Parathyroid adenoma (tissue), 2 donors: ENCODE measurements at regions not wholly inside any gene's neighbourhood (a gene's known extent, or its start where the extent isn't known, plus 50 kb on each side); places are given as distances from the start of the nearest gene placed in this dataset.

Experiments used
- H2AFZ ChIP-seq: fragments of 300-600 bp; sonication (generic); one replicate; pipeline ENCODE4 v1.7.0; 2017; ENCODE audit warnings: antibody characterized with exemption, mild to moderate bottlenecking
- H3K27ac ChIP-seq: fragments of 300-600 bp; sonication (generic); one replicate; pipeline ENCODE4 v1.7.0; 2017
- H3K27me3 ChIP-seq: fragments of 300-600 bp; sonication (generic); one replicate; pipeline ENCODE4 v1.7.0; 2017; ENCODE audit warnings: low read length; ENCODE audit not compliant: control insufficient read depth, insufficient read depth
- H3K36me3 ChIP-seq: fragments of 300-600 bp; sonication (generic); one replicate; pipeline ENCODE4 v1.7.0; 2017; ENCODE audit warnings: low read length; ENCODE audit not compliant: control insufficient read depth, insufficient read depth
- H3K4me1 ChIP-seq: fragments of 300-600 bp; sonication (generic); one replicate; pipeline ENCODE4 v1.7.0; 2017; ENCODE audit warnings: control low read depth
- H3K4me2 ChIP-seq: fragments of 300-600 bp; sonication (generic); one replicate; pipeline ENCODE4 v1.7.0; 2017; ENCODE audit warnings: low read length
- H3K4me3 ChIP-seq: fragments of 300-600 bp; sonication (generic); one replicate; pipeline ENCODE4 v1.7.0; 2017; ENCODE audit warnings: low read depth, low read length
- H3K79me2 ChIP-seq: fragments of 300-600 bp; sonication (generic); one replicate; pipeline ENCODE4 v1.7.0; 2017; ENCODE audit warnings: control low read depth
- H3K9ac ChIP-seq: fragments of 300-600 bp; sonication (generic); one replicate; pipeline ENCODE4 v1.7.0; 2017; ENCODE audit warnings: mild to moderate bottlenecking
- H3K9me3 ChIP-seq: fragments of 300-600 bp; sonication (generic); one replicate; pipeline ENCODE4 v1.7.0; 2017; ENCODE audit warnings: low read length; ENCODE audit not compliant: control insufficient read depth
- TF ChIP-seq, protein P1 (sequence below): fragments of 300-600 bp; sonication (generic); IDR thresholded peaks from one replicate; pipeline ENCODE4 v1.7.0; 2017; ENCODE audit warnings: antibody characterized with exemption, mild to moderate bottlenecking
- donor health status: primary hyperparathyroidism.

DNA sequence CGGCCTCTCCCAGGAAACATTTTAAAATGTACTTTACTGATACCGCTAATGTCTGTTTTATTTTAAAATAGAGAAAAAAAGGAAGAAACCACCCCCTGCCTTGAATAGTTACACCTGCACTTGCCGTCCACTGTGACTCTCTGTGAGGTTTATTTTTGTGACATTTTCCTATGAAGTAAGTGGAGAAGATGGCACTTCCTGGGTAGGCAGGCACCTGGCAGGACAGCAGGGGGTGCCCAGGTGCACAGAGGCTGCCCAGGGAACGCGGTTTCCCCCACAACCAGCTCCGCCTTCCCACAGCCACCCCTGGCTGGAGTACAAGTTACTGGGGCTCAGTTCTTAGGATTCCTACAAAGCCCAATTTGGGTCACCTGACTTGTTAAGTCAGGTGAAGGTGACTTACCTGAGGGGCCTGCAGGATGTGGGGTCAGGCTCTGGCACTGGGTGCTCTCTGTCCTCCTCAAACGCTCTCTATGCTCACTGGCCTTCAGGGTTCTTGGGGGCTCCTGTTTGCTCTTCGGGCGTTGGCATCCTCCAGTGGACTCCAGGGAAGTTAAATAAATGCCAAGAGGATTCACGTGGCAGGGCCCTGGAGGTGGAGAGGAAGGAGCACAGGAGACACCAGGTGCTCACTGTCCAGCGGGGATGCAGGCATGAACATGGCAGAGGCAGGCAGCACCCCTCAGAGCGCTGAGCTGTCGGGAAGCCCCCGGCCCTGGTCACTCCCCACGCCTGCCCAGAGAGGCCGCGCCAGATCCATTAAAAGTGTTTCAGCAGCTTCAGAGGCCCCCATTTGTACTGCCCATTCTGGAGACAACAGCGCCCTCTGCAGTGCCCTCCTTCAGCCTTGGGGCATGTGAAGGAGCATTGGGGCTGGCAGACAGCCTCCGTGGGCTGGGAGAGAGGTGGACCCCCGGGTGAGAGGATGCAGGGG, 1021.2 kb downstream of the TBC1D22A start:
- Histone ChIP-seq H3K36me3 (no peaks in the 10 kb centered on the region), H3K4me2 (no peak overlapping the region), H2AFZ (no peak overlapping the region), H3K27ac (no peak overlapping the region), H3K9me3 (no peaks in the 10 kb centered on the region), H3K4me3 (no peak overlapping the region), H3K9ac (no peak overlapping the region), H3K4me1 (no peaks in the 10 kb centered on the region), H3K27me3 (no peaks in the 10 kb centered on the region), H3K79me2 (no peaks in the 10 kb centered on the region)
- TF ChIP-seq, protein P1, sequence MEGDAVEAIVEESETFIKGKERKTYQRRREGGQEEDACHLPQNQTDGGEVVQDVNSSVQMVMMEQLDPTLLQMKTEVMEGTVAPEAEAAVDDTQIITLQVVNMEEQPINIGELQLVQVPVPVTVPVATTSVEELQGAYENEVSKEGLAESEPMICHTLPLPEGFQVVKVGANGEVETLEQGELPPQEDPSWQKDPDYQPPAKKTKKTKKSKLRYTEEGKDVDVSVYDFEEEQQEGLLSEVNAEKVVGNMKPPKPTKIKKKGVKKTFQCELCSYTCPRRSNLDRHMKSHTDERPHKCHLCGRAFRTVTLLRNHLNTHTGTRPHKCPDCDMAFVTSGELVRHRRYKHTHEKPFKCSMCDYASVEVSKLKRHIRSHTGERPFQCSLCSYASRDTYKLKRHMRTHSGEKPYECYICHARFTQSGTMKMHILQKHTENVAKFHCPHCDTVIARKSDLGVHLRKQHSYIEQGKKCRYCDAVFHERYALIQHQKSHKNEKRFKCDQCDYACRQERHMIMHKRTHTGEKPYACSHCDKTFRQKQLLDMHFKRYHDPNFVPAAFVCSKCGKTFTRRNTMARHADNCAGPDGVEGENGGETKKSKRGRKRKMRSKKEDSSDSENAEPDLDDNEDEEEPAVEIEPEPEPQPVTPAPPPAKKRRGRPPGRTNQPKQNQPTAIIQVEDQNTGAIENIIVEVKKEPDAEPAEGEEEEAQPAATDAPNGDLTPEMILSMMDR = no peak

DNA sequence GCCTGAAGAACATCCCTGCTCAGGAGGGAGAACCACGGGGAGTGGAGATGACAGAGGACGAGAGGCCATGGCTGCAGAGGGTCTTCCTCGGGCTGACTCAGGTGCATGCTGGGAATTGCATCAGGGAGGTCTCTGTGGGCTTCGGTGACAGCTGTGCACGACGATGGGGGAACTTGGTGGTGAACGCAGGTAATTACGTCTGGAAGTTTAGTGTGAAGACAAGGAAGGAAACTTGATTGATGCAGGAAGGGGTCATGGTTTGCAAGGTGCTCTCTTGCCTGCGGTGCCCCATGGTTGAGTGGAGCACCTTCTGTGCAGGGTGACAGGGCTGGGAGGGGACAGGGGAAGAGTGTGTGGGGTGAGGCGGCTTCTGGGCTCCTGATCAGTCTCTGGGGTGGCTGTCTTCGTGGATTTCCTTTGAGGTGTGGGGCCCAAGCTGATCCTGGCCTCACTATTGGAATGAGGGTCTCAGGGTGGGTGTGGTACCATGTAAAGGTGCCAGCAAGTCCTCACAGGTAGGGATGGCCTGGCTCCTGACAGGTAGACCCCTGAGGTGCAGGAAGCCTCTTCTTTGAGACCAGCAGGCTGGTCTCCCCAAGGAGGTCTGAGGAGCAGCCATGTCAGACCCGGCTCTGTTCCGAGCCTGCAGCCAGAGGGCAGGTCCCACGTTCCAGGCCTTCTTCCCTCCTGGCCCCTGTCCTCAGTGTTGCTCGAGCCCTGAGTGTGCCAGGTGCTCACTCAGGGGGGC, 1020.1 kb downstream of the TBC1D22A start:
- Histone ChIP-seq H3K27ac (no peak overlapping the region), H3K4me1 (no peaks in the 10 kb centered on the region), H3K4me2 (no peak overlapping the region), H3K4me3 (no peak overlapping the region), H3K27me3 (no peaks in the 10 kb centered on the region), H2AFZ (no peak overlapping the region), H3K79me2 (no peaks in the 10 kb centered on the region), H3K36me3 (no peaks in the 10 kb centered on the region), H3K9ac (no peak overlapping the region), H3K9me3 (no peaks in the 10 kb centered on the region)
- TF ChIP-seq, protein P1 = no peak

DNA sequence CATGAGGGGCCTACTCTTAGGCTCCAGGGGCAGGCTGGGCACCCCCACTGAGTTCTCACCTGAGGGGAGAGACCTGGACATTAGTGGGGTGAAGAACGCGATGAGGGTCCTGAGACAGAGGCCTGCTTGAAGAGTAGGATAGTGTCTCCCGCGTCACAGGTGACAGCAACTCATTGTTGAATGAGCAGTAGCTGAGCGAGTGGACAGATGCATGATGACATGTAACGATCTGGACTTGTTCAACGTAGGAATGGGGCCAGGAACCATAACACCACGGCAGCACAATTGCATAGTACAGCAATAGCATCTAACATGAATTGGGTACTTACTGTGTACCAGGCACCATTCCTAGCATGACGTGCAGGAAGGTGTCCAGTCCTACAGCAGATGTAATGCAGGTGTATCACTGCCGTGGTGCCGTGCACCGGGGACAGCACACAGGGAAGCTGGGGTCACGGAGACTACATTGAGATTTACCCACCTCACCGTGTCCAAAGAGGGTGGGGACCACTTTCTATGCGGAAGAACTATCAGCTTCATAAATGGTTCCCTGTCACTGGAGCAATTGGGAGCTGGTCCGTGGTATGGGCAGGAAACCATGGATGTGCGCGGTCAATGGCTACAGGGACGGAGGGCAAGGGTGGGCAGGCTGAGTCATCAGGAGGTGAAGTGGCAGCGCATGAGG, 1019.1 kb downstream of the TBC1D22A start:
- no peak overlapping the region for H3K9ac ChIP-seq

DNA sequence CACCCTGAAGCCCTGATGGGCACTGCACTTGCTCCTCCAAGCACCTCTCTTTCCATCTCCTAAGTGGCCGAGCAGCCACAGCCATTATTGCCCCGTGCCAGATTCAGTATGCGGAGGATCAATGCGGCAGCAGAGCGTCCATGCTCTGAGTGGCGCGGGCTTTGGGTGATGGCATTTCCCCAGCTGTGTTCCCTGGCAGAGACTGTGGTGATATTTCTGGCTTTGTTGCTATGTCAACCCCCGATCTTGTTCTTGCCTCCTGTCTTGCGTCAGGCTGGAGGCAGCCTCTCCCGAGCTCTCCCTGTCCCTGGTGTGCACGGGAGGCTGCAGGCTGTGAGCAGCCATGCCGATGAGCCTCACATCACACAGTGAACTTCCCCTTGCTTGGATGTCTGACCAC, 1018.6 kb downstream of the TBC1D22A start:
- Histone ChIP-seq H3K27ac (no peak overlapping the region), H3K4me3 (no peak overlapping the region), H3K27me3 (no peaks in the 10 kb centered on the region), H3K36me3 (no peaks in the 10 kb centered on the region), H2AFZ (no peak overlapping the region), H3K79me2 (no peaks in the 10 kb centered on the region), H3K9me3 (no peaks in the 10 kb centered on the region), H3K9ac (no peak overlapping the region), H3K4me2 (no peak overlapping the region), H3K4me1 (no peaks in the 10 kb centered on the region)
- TF ChIP-seq, protein P1 = no peak

More for the DNA sequence above, 1019.1 kb downstream of the TBC1D22A start:
- Histone ChIP-seq H3K4me1 (no peaks in the 10 kb centered on the region), H3K79me2 (no peaks in the 10 kb centered on the region), H3K27ac (no peak overlapping the region), H3K36me3 (no peaks in the 10 kb centered on the region), H3K4me2 (no peak overlapping the region), H3K4me3 (no peak overlapping the region), H3K27me3 (no peaks in the 10 kb centered on the region), H3K9me3 (no peaks in the 10 kb centered on the region), H2AFZ (no peak overlapping the region)
- TF ChIP-seq, protein P1 = no peak
